ENCODE measurements at regions not wholly inside any gene's neighbourhood (a gene's known extent, or its start where the extent isn't known, plus 50 kb on each side); places are given as distances from the start of the nearest gene placed in this dataset.

GRCh38 chr6:138007014-138007472 is 100.2 kb downstream of the PERP start:
- DNase-seq: no peak

DNA sequence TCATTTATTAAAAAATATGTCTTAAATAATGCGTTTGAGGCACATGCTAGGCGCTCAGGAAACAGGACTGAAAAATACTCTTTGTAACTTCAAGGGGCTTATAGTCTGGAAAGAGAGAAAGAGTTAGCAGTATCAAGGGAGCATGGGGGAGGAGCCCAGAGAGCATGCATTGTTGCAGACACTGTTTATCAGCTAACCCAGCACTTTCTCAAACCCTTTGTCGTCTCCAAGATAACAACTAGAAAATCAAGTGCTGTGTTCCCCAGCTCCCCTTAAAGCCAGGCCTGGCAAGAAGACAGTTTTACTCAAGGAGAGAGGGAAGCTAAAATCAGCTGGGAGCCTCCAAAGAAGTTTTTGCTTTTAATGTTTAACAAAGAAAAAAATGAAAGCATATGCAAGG is 98.4 kb downstream of the PERP start:
- no peak for DNase-seq

DNA sequence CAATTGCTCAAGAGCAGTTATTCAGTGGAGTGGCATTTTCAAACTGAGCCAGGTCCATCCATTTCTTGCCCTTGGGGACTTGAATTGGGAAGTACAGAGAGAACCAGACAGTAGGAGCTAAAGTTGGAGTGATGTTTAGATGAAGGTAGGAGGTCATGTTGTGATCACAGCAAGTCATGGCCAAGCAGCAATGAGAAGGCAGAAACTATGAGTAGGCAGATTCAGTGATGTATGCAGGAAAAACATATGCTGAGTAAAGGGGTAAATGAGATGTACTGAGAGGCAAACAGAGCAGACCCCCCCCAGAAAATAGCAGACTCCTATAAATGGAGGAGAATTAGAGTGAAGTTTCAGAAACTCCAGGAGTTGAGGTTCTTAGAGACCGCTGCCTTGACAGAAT is 95.8 kb downstream of the PERP start:
- DNase-seq: no peak

GRCh38 chr6:138012682-138013081 is 94.5 kb downstream of the PERP start:
- no peak for DNase-seq

DNA sequence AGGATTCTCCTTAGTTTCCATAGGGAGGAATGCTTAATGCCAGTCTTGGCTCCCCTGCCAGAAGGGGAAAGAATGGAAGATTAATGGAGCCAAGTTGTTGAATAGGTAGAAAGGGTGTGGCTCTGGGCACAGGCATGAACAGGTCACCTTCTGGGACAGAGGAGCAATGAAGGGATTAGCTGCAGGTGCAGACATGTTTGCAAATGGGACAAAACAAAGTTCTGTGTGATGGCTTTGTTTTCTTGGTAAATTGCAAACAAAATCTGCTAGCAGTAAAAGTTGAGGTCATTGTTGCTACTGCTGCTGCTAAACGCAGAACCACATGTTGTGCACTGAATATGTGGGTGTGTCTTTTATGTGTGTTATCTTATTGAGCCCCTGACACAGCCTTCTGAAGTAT is 93.3 kb downstream of the PERP start:
- DNase-seq: no peak

GRCh38 chr6:138017166-138017757 is 90.0 kb downstream of the PERP start:
- no peak for DNase-seq

- DNase-seq: no peak
Observed at GRCh38 chr6:138018297-138018696, 88.9 kb downstream of the PERP start.

- no peak for DNase-seq
Observed at GRCh38 chr6:138025528-138025978, 81.7 kb downstream of the PERP start.

DNA sequence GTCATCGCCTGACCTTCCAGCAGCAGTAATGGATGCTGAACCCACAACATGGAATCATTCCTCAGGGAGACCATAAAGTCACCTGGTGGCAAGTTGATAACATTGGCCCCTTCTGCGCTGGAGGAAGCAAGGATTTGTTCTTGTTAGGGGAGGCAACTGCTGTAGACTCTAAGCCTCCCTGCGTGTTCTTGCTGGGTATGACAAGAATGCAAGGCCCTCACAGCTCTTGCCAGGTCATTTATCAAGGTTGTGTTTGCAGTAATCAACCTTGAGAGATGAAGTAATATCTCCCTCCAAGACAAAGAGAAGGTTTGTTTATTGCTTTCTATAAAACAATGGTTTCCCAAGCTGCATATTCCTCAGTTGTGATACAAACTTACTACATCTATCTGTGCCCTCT is 80.9 kb downstream of the PERP start:
- DNase-seq: no peak

- no peak for DNase-seq
Observed at GRCh38 chr6:138028893-138029292, 78.3 kb downstream of the PERP start.

GRCh38 chr6:138030872-138031271 is 76.3 kb downstream of the PERP start:
- DNase-seq: no peak

GRCh38 chr6:138031417-138031816 is 75.8 kb downstream of the PERP start:
- no peak for DNase-seq

GRCh38 chr6:138031850-138032249 is 75.4 kb downstream of the PERP start:
- no peak for DNase-seq

- no peak for DNase-seq
Observed at GRCh38 chr6:138032571-138032970, 74.6 kb downstream of the PERP start.

GRCh38 chr6:138034229-138034628 is 73.0 kb downstream of the PERP start:
- no peak for DNase-seq

GRCh38 chr6:138035070-138035469 is 72.1 kb downstream of the PERP start:
- DNase-seq: no peak

DNA sequence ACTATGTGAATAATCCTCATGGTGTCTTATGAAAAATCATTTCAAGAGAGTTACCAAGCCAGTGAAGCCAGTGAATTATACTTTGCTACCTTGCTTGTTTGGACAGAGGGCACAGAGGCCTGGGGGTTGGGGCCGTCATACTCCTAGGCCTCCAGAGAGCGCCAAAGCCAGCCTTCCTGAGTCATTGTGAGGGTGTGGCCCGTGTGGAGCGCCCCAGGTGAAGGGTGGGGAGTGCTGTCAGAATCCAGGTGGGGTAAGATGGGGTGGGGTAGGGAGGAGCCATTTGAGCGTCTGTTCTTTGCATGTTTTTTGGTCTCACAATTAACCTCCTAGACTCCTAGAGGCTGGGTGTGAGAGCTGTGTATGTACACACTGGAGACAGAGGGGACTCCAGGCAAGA is 71.1 kb downstream of the PERP start:
- DNase-seq: no peak

DNA sequence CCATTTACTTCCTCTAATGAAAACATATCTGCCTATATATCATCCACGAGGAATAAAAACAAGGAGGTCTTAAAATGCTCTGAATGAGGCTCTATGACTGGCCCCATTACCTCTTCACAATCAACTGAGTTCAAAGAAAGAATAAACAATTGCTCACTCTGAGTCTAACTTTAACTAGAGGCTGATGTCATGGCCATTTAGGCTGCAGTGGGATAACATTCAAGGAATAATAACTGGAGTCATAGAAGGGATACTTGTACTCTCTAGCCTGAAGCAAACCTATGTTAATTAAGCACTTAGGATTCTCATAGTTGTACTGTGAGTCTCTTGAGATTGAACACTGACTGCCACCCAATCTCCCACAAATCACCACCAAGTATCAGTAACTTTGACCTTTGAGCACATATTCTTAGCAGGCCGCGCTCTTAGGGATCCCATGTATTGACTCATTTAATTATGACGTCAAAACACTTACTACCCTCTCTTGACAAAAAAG is 70.2 kb downstream of the PERP start:
- DNase-seq: no peak

- no peak for DNase-seq
Observed at GRCh38 chr6:138038142-138038870, 68.9 kb downstream of the PERP start.

Measured in right lung (tissue), 2 donors.